T-helper 17 cell (primary cell): ENCODE measurements at regions not wholly inside any gene's neighbourhood (a gene's known extent, or its start where the extent isn't known, plus 50 kb on each side); places are given as distances from the start of the nearest gene placed in this dataset.

Source experiments
- ATAC-seq: fragments of 150-1000 bp; cut with Tn5 transposase; 2 replicates; pipeline ENCODE4 v1.10.0; 2021; ENCODE audit warnings: mild to moderate bottlenecking, moderate library complexity
- DNase-seq, 3 donors: peaks; one replicate each; pipeline versions ENCODE4 v3.0.0 to v3.0.0-alpha.2; 2020 to 2021
- H3K9me3 ChIP-seq: one replicate; pipeline ENCODE4 v1.7.0; 2013; ENCODE audit warnings: low read length, mild to moderate bottlenecking; ENCODE audit not compliant: control insufficient read depth, poor library complexity, severe bottlenecking
- H3K27ac Mint-ChIP-seq: one replicate; pipeline ENCODE4 v1.8.0; 2022; ENCODE audit warnings: mild to moderate bottlenecking, moderate library complexity, mixed read lengths
- H3K27me3 Mint-ChIP-seq: one replicate; pipeline ENCODE4 v1.8.0; 2022; ENCODE audit warnings: mixed read lengths
- H3K36me3 Mint-ChIP-seq: one replicate; pipeline ENCODE4 v1.8.0; 2022; ENCODE audit warnings: low read depth, mixed read lengths
- H3K4me1 Mint-ChIP-seq: one replicate; pipeline ENCODE4 v1.8.0; 2022; ENCODE audit warnings: mild to moderate bottlenecking, mixed read lengths
- H3K4me3 Mint-ChIP-seq: one replicate; pipeline ENCODE4 v1.8.0; 2022; ENCODE audit warnings: mild to moderate bottlenecking, moderate library complexity, mixed read lengths

GRCh38 chr1:229088711-229089110 is 182.2 kb upstream of the RAB4A start:
- Mint-ChIP-seq H3K27me3 (peaks cover 11% of the 10 kb centered on the region), H3K27ac (no peak overlapping the region), H3K36me3 (peaks cover 5% of the 10 kb centered on the region), H3K4me1 (peaks cover 7% of the 10 kb centered on the region), H3K4me3 (no peak overlapping the region)
- ATAC-seq (no peak), DNase-seq (no peak)
- no peaks in the 10 kb centered on the region for H3K9me3 ChIP-seq

DNA sequence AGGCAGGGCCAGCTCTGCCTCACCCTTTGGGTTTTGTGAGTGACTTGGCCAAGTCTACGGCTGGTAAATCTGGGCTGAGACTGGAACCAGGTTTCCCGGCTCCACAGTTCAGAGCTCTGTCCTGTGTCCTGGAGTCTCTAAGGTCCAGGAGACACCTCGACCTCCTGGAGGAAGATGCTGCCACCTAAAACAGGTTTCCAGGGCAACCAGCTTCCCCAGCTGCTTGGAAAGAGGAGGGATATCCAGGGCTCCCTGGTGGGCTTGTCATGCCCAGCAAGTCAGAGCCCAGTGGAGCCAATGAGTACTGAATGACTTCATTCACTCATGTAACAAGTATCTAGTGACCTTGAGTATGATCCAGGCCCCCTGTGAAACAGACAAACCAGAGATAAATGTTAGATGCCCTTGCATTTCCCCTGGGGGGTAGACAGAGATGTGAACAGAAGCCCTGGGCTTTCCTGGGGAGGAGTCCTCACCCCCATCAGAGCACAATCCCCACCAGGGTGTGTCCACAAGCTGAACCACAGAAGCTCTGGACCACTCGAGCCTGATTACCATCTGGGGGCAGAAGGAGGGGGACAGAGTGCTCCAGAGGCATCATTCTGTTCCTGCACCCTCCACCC is 181.2 kb upstream of the RAB4A start:
- no peak for ATAC-seq
- Mint-ChIP-seq H3K27ac (peak overlapping the region; percentile 24), H3K36me3 (peaks cover 3% of the 10 kb centered on the region), H3K4me1 (peaks cover 7% of the 10 kb centered on the region), H3K27me3 (peaks cover 11% of the 10 kb centered on the region), H3K4me3 (no peak overlapping the region)
- no peaks in the 10 kb centered on the region for H3K9me3 ChIP-seq
- DNase-seq: no peak

DNA sequence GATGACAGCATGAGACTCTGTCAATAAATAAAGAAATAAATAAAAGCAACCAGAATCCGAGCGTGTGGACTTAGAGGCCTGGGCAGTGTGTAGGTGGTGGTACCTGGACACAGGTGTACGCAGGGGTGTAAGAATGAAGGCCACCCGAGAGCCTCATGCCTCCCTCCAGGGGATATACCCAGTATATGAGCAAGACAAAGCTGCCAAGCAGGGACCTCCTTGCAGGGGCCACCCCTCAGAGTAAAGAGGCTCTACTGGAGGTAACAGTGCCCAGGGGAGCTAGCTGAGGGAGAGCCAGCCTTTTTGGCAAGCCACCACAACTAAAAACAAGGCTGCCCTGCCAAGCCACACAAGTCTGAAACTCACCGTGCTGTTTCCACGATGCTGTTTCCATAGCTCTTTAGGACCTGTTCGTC is 179.2 kb upstream of the RAB4A start:
- ATAC-seq (no peak), DNase-seq (no peak)
- Mint-ChIP-seq H3K4me3 (no peak overlapping the region), H3K4me1 (peaks cover 5% of the 10 kb centered on the region), H3K27me3 (peaks cover 6% of the 10 kb centered on the region), H3K36me3 (peaks cover under 1% of the 10 kb centered on the region), H3K27ac (peak overlapping the region; percentile 59)
- H3K9me3 ChIP-seq: no peaks in the 10 kb centered on the region

DNA sequence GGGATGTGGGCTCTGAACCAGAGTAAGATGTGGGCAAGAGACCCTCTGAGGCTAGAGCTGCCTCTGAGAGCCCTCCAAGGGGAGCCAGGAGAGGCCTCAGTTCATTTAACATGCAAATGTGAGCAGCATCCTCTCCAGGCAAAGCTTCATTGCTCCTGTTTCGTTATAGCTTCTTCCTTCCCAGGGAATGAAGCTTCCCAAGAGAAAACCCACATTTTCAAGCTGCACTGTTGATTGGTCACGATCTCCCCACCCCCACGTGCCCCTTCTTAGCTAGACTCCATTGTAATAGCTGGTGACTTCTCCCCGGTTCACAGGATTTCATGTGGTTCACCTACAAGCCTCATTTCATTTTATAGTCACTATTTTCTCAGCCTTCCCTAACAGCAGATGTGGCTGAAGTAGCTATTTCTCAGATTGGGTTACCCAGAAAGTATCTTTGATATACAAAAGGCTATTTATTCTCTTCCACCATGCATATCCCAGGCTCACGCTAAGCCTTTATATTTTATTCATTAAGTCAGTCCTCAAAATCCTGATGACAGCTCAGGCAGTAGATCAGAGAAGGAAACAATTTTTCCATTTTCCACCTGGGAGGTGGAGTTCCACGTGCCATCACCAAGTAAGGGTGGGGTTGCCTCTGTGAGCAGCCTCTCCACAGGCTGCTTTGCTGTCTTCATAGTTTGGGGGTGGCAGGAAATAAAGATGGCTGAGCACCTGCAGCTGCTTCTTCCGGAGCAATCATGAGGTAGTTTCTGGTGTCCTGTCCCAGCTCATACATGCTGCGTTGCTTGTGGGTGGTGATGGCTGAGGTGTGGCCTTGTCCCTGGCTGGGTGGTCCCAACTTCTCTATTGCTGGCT is 178.3 kb upstream of the RAB4A start:
- no peaks in the 10 kb centered on the region for H3K36me3 Mint-ChIP-seq
- no peak overlapping the region for H3K4me3 Mint-ChIP-seq
- peak overlapping the region; percentile 59 for H3K27ac Mint-ChIP-seq
- no peaks in the 10 kb centered on the region for H3K9me3 ChIP-seq
- H3K27me3 Mint-ChIP-seq: peaks cover 5% of the 10 kb centered on the region
- DNase-seq (no peak), ATAC-seq (no peak)
- H3K4me1 Mint-ChIP-seq: peaks cover 4% of the 10 kb centered on the region

DNA sequence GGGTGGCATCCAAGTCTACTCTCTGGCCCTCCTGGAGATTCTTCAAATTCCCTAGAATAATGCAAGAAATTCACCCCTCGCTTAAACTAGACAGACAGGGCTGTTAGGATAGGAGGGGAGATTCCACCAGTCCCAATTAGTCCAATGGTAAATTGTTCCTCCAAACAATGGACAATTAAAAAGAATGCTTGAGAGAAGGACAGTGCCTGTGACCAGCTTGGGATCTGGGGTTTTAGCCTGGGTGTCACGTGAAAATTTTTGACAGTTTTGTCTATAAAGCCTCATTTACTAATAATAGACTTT is 177.7 kb upstream of the RAB4A start:
- no peaks in the 10 kb centered on the region for H3K36me3 Mint-ChIP-seq
- ATAC-seq: no peak
- H3K4me3 Mint-ChIP-seq: no peak overlapping the region

GRCh38 chr1:229093609-229094336 is 177.1 kb upstream of the RAB4A start:
- Mint-ChIP-seq H3K4me3 (no peak overlapping the region), H3K4me1 (peaks cover 4% of the 10 kb centered on the region), H3K27ac (peak overlapping the region; percentile 59), H3K36me3 (no peaks in the 10 kb centered on the region), H3K27me3 (no peaks in the 10 kb centered on the region)
- ATAC-seq: no peak
- no peak for DNase-seq
- no peaks in the 10 kb centered on the region for H3K9me3 ChIP-seq

More for the DNA sequence above, 177.7 kb upstream of the RAB4A start:
- Mint-ChIP-seq H3K27ac (peak overlapping the region; percentile 59), H3K27me3 (peaks cover 5% of the 10 kb centered on the region), H3K4me1 (peaks cover 4% of the 10 kb centered on the region)
- no peaks in the 10 kb centered on the region for H3K9me3 ChIP-seq
- no peak for DNase-seq

DNA sequence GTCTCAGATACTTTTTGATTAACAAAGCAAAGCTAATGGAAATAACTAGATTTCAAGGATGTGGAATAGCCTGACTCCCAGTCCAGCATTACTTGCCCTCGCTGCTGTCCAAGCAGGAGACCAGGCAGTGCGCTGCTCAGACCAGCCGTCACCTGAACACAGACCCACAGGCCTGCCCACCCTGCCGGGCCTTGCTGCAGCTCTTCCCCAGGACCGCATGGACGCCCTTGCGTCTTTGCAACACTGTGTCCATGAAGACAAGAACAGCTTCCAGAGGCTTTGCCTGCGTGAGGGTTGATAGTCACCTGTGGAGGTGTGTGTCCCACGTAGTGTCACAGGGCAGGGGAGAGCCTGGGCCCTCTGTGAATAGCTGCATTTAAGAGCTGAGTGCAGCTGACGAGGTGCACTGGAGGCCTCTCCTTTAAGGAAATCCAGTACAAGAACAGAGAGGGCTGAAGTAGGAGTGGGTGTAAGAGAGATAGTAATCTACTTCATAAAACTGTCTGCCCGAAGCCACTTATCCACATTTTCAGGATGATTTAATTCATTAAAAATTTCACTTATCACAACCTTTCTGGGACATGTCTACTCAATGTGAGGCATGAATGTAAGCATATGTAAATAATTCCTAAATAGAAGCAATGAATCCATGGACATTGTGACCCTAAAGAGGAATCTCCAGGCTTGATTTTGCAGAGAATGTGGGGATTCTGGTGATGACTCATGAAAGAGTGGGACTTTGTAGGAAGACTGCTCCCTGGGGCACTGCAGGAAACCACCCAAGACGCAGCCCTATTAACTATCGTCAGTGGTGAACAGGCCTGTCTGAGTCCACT is 176.2 kb upstream of the RAB4A start:
- no peaks in the 10 kb centered on the region for H3K36me3 Mint-ChIP-seq
- H3K9me3 ChIP-seq: no peaks in the 10 kb centered on the region
- DNase-seq (no peak), ATAC-seq (no peak)
- no peaks in the 10 kb centered on the region for H3K27me3 Mint-ChIP-seq
- H3K27ac Mint-ChIP-seq: no peak overlapping the region
- H3K4me1 Mint-ChIP-seq: peaks cover 4% of the 10 kb centered on the region
- no peak overlapping the region for H3K4me3 Mint-ChIP-seq

DNA sequence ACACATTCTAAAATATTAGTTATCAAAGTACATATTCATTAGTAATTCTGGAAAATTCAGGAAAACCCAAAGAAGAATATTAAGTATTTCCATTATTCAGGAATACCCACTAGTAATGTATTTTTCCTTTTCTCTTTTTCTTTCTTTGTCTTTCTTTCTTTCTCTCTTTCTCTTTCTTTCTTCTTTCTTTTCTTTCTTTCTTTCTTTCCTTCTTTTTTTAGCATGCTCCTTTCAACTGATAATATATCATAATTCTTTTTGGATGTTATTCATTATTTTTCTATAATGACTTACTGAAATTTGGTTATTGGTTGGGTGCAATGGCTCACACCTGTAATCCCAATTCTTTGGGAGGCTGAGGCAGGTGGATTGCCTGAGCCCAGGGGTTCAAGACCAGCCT is 175.6 kb upstream of the RAB4A start:
- no peak for DNase-seq
- ATAC-seq: no peak
- no peaks in the 10 kb centered on the region for H3K9me3 ChIP-seq
- H3K4me1 Mint-ChIP-seq: peaks cover 4% of the 10 kb centered on the region
- H3K27ac Mint-ChIP-seq: no peak overlapping the region
- no peaks in the 10 kb centered on the region for H3K36me3 Mint-ChIP-seq
- H3K4me3 Mint-ChIP-seq: no peak overlapping the region
- H3K27me3 Mint-ChIP-seq: no peaks in the 10 kb centered on the region

- Mint-ChIP-seq H3K27ac (no peak overlapping the region), H3K36me3 (no peaks in the 10 kb centered on the region), H3K4me3 (no peak overlapping the region), H3K4me1 (peaks cover 7% of the 10 kb centered on the region), H3K27me3 (peaks cover 6% of the 10 kb centered on the region)
- no peaks in the 10 kb centered on the region for H3K9me3 ChIP-seq
- ATAC-seq (no peak), DNase-seq (no peak)
Measured at GRCh38 chr1:229097356-229097755, 173.6 kb upstream of the RAB4A start.

DNA sequence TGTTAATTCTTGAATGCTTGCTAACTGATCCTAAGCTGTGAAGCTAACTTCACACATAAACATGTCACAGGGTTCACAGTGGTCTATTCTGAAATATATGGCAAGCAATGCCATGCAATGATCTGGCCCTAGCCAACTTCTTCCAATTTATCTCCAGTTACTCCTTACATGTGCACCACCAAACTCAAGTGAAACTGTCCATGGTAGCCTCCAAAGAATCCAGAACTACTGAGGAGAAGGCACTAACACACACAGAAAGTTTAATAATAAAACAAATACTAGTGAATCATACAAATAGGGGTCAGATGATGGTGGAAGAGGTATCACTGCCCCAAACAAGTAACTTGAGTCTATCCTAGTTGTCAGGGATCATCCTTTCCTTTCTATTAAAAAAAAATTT is 172.6 kb upstream of the RAB4A start:
- Mint-ChIP-seq H3K27ac (no peak overlapping the region), H3K27me3 (peaks cover 6% of the 10 kb centered on the region), H3K36me3 (no peaks in the 10 kb centered on the region), H3K4me1 (peaks cover 5% of the 10 kb centered on the region), H3K4me3 (no peak overlapping the region)
- no peak for DNase-seq
- H3K9me3 ChIP-seq: no peaks in the 10 kb centered on the region
- no peak for ATAC-seq

DNA sequence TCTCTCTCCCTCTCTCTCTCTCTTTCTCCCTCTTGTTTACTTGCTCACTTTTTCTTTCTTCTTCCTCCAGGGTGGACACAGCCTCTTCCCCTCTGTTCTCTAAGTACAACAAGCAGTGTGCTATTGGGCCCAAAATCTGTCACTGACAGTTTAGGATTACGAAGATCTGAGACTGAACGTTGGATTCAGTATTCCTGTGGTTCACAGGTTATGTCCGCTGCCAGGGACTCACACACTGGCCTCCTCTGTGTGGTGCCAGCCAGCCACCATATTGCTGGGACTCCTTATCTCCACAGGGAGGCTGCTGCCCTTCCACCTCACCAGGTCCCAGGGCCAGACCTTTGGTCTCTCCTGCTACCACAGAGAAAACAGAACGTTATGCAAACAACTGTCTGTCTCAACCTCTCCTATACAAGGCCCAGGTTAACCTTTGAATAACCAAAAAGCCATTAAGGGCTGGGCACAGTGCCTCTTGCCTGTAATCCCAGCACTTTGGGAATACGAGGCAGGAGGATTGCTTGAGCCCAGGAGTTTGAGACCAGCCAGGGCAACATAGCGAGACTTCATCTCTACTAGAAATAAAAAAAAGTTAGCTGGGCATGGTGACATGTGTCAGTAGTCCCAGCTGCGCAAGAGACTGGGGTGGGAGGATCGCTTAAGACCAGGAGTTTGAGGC is 171.9 kb upstream of the RAB4A start:
- H3K27ac Mint-ChIP-seq: no peak overlapping the region
- ATAC-seq (no peak), DNase-seq (no peak)
- H3K36me3 Mint-ChIP-seq: no peaks in the 10 kb centered on the region
- H3K9me3 ChIP-seq: no peaks in the 10 kb centered on the region
- no peak overlapping the region for H3K4me3 Mint-ChIP-seq
- peaks cover 6% of the 10 kb centered on the region for H3K27me3 Mint-ChIP-seq
- peaks cover 3% of the 10 kb centered on the region for H3K4me1 Mint-ChIP-seq

- no peaks in the 10 kb centered on the region for H3K9me3 ChIP-seq
- H3K4me3 Mint-ChIP-seq: no peak overlapping the region
- no peaks in the 10 kb centered on the region for H3K36me3 Mint-ChIP-seq
- no peak for ATAC-seq
- no peak for DNase-seq
- H3K27ac Mint-ChIP-seq: no peak overlapping the region
- peaks cover 3% of the 10 kb centered on the region for H3K4me1 Mint-ChIP-seq
- H3K27me3 Mint-ChIP-seq: peaks cover 13% of the 10 kb centered on the region
Measured at GRCh38 chr1:229101011-229101871, 169.7 kb upstream of the RAB4A start.
